BJ (cell line): ENCODE measurements at regions not wholly inside any gene's neighbourhood (a gene's known extent, or its start where the extent isn't known, plus 50 kb on each side); places are given as distances from the start of the nearest gene placed in this dataset.

Experiments
- CTCF ChIA-PET: fragments of 350-600 bp; formaldehyde crosslinking; extraction: SDS; loops from one replicate; lab custom pipeline; 2021; ENCODE audit warnings: antibody characterized with exemption, inconsistent platforms; lab: Yijun Ruan, JAX
- POLR2A ChIA-PET: fragments of 300-600 bp; sonication (Branson Sonifier 250); formaldehyde crosslinking; extraction: SDS; loops from one replicate; lab custom pipeline; 2021; ENCODE audit warnings: antibody characterized with exemption; lab: Charles Lee
- DNase-seq: peaks from one replicate; pipeline ENCODE4 v3.0.0-alpha.2; 2011; ENCODE audit warnings: low read depth
- H3K27me3 ChIP-seq: 2 replicates; pipeline ENCODE4 v1.6.0; 2011; ENCODE audit warnings: low read length; ENCODE audit not compliant: control insufficient read depth, insufficient read depth
- H3K36me3 ChIP-seq: 2 replicates; pipeline ENCODE4 v1.5.1; 2011; ENCODE audit warnings: low read length; ENCODE audit not compliant: control insufficient read depth, insufficient read depth
- H3K4me3 ChIP-seq: 2 replicates; pipeline ENCODE4 v1.5.1; 2011; ENCODE audit warnings: low read depth, mild to moderate bottlenecking, control low read depth, low read length
- TF ChIP-seq, protein P1 (sequence below): IDR thresholded peaks from 2 replicates; pipeline ENCODE4 v1.5.1; 2011; ENCODE audit warnings: low read depth, mild to moderate bottlenecking, control low read depth, inconsistent platforms, low read length, moderate library complexity; ENCODE audit not compliant: insufficient read depth

DNA sequence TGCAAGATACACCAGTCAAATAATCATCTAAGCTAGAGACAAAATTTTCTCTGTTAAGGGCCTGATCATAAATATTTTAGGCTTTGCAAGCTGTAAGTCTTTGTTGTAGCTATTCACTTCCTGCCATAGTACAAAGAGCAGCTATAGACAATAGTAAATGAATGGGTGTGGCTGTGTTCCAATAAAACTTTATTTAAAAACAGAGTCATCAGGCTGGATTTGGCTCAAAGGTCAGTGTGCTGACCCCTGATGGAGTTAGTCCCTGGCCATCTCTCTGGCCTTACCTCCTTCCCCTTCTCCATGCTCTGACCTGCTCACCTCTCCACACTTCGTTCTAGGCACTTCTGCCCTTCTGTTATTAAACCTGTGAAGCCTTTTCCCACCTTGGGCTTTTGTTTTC, 86.0 kb downstream of the DRD1 start:
- CTCF ChIA-PET, result interaction anchor here (1.7 kb wide), 1 partner anchor 9 kb away, joined by 3 read pairs; no protein-coding TSS in a partner anchor
- Histone ChIP-seq H3K4me3 (no peak overlapping the region), H3K36me3 (no peaks in the 10 kb centered on the region), H3K27me3 (no peaks in the 10 kb centered on the region)
- POLR2A ChIA-PET, result no interaction called here
- DNase-seq, result no peak
- TF ChIP-seq, protein P1, sequence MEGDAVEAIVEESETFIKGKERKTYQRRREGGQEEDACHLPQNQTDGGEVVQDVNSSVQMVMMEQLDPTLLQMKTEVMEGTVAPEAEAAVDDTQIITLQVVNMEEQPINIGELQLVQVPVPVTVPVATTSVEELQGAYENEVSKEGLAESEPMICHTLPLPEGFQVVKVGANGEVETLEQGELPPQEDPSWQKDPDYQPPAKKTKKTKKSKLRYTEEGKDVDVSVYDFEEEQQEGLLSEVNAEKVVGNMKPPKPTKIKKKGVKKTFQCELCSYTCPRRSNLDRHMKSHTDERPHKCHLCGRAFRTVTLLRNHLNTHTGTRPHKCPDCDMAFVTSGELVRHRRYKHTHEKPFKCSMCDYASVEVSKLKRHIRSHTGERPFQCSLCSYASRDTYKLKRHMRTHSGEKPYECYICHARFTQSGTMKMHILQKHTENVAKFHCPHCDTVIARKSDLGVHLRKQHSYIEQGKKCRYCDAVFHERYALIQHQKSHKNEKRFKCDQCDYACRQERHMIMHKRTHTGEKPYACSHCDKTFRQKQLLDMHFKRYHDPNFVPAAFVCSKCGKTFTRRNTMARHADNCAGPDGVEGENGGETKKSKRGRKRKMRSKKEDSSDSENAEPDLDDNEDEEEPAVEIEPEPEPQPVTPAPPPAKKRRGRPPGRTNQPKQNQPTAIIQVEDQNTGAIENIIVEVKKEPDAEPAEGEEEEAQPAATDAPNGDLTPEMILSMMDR, result no peak

DNA sequence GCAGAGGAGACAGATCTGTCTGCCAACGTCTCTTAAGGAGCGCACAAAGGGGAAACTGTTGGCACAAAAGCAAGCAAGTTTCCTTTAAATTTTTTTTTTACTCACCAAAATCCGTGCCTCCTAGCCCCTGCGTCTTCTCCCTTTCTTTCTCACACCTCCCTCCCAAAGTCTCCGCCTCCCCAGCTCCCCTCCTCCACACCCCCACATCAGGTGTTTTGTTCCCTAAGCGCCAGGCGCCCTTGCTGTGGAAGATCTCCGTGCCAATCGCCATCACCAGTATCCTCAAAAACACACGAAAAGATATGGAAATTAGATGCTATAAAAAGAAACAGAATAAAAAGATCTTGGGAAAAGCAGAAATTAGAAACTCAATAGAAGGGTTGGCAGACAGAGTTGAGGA, 87.6 kb downstream of the DRD1 start:
- Histone ChIP-seq H3K36me3 (no peaks in the 10 kb centered on the region), H3K27me3 (no peaks in the 10 kb centered on the region), H3K4me3 (no peak overlapping the region)
- DNase-seq, result no peak
- ChIA-PET CTCF (no interaction called here), POLR2A (no interaction called here)
- TF ChIP-seq, protein P1, result no peak

DNA sequence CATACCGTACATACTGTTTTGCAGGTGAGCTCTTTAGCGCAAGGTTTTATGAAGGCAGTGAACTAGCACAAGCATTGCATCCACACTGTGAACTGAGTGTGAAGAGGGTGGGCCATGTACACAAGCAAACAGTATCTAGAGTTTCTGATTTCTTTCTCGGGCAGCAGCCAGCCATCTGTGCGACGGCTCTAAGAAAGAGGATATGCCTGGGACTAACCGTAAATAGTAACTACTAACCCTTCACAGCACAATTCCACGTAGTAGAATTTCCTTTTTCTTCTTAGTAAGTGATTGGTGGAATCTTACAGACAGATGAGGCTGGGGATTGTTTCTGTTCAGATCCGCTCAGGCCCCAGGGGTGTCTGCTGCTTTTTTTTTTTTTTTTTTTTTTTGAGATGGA, 89.0 kb downstream of the DRD1 start:
- no peaks in the 10 kb centered on the region for H3K27me3 ChIP-seq
- TF ChIP-seq, protein P1, result no peak
- no peak for DNase-seq
- ChIA-PET POLR2A (no interaction called here), CTCF (interaction anchor here (0.6 kb wide), 1 partner anchor 109 kb away, joined by 3 read pairs; no protein-coding TSS in a partner anchor)
- no peak overlapping the region for H3K4me3 ChIP-seq
- no peaks in the 10 kb centered on the region for H3K36me3 ChIP-seq

DNA sequence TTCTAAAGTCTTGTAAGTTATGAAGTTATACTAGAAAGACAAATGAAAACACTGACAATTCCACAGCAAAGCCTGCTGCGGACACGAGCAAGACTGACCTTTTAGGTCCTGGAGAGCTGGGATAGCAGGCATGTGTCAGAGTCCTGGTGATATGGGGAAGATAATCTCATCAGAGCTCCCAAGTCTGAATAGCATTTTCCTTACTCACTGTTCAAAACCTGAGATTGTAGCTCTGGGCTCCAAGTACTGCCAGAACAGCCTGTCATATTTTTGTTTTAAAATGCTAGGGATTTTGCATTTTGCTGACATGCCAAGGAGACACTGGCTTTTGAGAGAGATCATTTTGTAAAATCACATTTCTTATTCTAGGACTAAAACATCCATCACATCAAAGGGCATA, 90.1 kb downstream of the DRD1 start:
- POLR2A ChIA-PET, result no interaction called here
- no peaks in the 10 kb centered on the region for H3K36me3 ChIP-seq
- TF ChIP-seq, protein P1, result no peak
- DNase-seq, result no peak
- H3K27me3 ChIP-seq, result no peaks in the 10 kb centered on the region
- CTCF ChIA-PET, result no interaction called here
- no peak overlapping the region for H3K4me3 ChIP-seq

DNA sequence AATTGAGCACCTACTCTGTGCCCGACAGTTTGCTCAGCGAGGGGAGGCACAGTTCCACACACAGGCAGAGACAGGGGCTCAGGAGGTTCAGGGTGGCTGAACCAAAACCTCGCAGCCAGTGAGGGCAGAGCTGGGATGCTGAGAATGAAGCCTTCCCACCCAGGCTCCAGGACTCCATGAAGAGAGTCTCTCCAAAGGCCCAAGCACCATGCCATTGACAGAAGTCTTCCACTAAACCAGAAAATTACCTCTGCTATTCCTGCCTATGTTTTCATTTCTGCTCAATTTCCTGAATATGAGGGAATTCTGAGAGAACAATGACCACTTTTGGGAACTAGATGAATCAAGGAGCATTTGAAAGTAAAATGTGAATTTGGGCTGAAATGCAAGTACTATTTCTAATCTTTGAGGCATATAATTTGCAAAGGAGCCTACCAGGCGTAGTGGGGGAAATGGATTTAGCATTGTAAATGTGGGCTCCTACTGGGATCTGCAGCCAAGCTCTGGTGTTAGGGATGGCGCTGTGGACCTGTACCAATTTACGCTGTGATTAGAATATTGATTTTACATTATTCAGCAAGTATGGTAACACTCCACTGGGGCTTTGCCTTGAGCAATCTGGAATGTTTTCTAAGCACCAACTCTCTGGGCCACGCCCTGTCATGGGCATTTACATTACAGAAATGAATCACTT, 91.9 kb downstream of the DRD1 start:
- POLR2A ChIA-PET, result no interaction called here
- H3K27me3 ChIP-seq, result no peaks in the 10 kb centered on the region
- DNase-seq, result no peak
- H3K36me3 ChIP-seq, result no peaks in the 10 kb centered on the region
- TF ChIP-seq, protein P1, result no peak
- H3K4me3 ChIP-seq, result no peak overlapping the region
- CTCF ChIA-PET, result no interaction called here
